Activated effector memory CD4-positive, alpha-beta T cell treated with Interleukin-2 at 50 U/mL for 16 hours (primary cell): ENCODE measurements at regions not wholly inside any gene's neighbourhood (a gene's known extent, or its start where the extent isn't known, plus 50 kb on each side); places are given as distances from the start of the nearest gene placed in this dataset.
"Not testable (repeated sequence)": the region's sequence is repeated elsewhere in the genome, so short reads cannot be mapped to it uniquely, and the experiment has no call there.

Experiments
- DNase-seq: peaks from one replicate; pipeline ENCODE4 v3.0.0-alpha.2; 2020

DNA sequence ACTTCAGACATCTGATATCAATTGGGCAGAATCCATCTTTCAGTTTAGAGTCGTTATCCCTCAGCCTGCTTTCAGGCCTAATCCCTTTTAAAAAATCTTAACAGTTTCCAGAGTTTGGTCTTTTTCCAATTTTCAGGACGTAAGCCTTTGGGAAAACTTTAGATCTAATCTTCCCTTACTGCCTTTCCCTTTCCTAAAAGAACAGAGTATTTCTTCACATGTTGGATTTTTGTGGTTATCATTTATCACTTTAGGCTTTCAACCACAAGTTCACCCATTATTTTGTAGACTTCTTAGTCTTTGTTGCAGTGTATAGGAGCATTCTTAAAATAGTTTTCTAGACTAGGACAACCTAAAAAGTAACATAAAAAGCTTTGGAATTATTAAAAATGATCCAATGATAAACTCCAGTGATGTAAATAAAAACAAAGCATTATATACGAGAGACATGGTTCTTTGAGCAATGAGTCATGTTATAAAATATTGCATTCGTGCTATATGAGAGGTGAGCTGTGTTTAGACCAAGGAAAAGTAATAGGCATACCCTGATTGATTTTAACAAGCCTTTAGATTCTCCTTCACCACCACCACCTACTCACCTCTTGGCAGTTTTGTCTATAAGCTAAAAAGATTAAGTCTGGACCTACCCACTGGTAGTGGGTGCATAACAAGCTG lies 90.4 kb upstream of the MCHR2 start:
- no peak for DNase-seq

DNA sequence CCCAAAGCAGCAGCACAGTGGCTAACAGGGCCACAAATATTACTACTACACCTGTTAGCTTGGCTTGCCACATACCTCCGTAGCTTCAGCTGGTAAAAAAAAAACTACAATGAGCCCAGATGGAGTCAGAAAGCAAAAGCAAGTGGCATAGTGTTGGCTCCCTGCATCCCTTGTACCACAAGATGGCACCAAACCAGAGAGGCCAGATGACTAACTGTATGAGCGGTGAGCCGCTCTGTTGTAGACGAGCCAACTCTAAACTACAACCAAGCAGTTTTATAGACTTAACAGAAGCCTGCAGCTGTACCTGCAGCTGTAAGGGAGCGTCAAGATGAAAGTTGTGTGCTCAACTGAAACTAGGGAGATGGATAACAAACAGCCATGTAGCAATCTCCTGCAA lies 84.5 kb upstream of the MCHR2 start:
- DNase-seq, result no peak

DNA sequence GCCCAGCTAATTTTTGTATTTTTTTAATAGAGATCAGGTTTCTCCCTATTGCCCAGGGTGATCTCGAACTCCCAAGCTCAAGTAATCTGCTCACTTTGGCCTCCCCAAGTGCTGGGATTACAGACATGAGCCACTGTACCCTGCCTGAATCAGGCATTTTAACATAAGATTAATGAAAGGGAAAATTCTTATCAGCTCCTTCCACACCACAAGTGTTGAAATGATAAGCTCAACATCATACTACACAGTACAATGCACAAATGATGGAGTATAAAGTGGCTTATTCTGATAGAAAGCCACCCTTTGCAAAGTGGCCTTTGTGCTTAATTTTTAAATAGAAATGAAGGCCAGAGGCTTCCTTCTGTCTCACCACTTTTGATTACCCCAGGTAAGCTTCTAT lies 71.3 kb upstream of the MCHR2 start:
- no peak for DNase-seq

DNA sequence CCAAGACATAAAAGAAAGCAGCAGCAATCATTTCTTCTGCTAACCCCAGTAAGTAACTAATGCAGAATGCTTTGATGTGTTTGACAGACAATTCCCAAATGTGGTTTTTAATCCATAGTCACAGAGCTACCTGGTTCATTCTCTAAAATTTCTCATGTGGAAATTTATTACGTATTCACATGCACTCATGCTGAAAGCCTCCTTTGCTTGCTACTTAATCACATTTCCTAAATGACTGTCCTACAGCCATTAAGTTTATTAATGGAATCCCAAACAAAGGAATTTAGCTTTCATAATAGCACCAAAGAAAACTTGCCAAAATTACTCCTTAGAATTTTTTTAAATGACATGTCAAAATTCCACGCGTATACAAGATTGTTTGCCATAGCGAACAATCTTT lies 68.6 kb upstream of the MCHR2 start:
- DNase-seq, result no peak

DNA sequence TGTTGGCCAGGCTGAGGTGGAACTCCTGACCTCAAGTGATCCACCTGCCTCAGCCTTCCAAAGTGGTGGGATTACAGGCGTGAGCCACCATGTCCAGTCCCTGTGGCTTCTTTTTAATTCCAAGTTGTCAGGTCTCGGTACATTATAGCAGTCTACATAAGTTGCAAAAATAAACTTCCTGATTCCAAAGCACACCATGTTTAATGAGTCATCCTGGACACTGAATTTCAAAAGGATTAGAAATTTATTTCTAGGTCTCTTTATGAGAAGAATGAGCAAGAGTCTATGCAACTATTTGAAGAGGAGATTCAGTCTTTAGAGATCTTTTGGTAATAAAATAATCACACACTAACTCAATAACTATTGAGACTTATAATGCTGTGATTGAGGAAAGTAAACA lies 63.9 kb upstream of the MCHR2 start:
- no peak for DNase-seq

DNA sequence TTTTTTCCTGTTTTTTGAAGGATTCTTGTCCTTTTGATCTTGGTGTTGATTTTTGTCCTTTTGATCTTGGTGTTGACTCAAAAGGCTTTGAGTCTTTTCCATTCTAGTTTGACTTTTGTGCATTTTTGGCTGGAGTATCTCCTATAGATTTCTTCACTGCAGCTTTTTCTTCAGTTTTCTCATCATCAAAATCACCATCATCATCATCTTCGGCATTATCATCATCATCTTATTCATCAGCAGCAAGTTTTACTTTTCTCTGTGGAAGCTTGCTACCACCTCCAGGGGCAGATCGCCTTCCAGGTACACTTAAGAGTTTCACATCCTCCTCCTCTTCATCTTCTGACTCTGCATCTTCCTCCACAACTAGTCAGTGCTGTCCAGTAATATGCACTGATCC lies 56.5 kb upstream of the MCHR2 start:
- DNase-seq, result no peak

DNA sequence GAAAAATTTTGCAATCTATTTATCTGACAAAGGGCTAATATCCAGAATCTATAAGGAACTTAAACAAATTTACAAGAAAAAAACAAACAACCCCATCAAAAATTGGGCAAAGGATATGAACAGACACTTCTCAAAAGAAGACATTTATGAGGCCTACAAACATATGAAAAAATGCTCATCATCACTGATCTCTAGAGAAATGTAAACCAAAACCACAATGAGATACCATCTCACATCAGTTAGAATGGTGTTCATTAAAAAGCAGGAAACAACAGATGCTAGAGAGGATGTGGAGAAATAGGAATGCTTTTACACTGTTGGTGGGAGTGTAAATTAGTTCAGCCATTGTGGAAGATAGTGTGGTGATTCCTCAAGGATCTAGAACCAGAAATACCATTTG lies 49.9 kb upstream of the MCHR2 start:
- DNase-seq, result not testable (repeated sequence)
